ENCODE measurements at regions not wholly inside any gene's neighbourhood (a gene's known extent, or its start where the extent isn't known, plus 50 kb on each side); places are given as distances from the start of the nearest gene placed in this dataset.
A peak's percentile ranks its signal among the peaks of the same experiment; 100 is the strongest.

GRCh38 chr2:23241611-23242245 is 143.3 kb upstream of the KLHL29 start:
- dilution Hi-C loops (cut with HindIII; ENCODE audit: low sequenced_read_pairs, unreplicated experiment) = no loop called here
- no peak overlapping the region for H2BK20ac ChIP-seq (ENCODE audit: low read depth, low read length)
- BruUV-seq (replicated peaks) = no TSS peak
- H3K4me2 ChIP-seq (ENCODE audit: low read depth, low read length) = no peak overlapping the region
- in situ Hi-C loops (cut with MboI; ENCODE audit: low sequenced_read_pairs) = no loop called here
- peak overlapping the region; percentile 57 for H2AK9ac ChIP-seq (replicated peaks; ENCODE audit: low read depth, low read length, poor library complexity)
- no peak overlapping the region for H3K23ac ChIP-seq (ENCODE audit: low read depth, low read length)
- H3K4ac ChIP-seq (ENCODE audit: low read depth, low read length) = no peak overlapping the region
- no peak overlapping the region for H3K9ac ChIP-seq (ENCODE audit: low read depth, low read length)
- DNase-seq = no peak
- H2BK5ac ChIP-seq (ENCODE audit: low read depth, low read length, poor library complexity, severe bottlenecking) = no peak overlapping the region
- H3K14ac ChIP-seq (replicated peaks; ENCODE audit: low read depth, low read length) = no peak overlapping the region
- H3K18ac ChIP-seq (ENCODE audit: low read depth, low read length) = no peak overlapping the region
- no peaks in the 10 kb centered on the region for H4K20me1 ChIP-seq (ENCODE audit: insufficient read depth, low read length)
- H3K4me1 ChIP-seq (ENCODE audit: control insufficient read depth, insufficient read depth, low read length) = no peaks in the 10 kb centered on the region
- H2BK15ac ChIP-seq (ENCODE audit: low read depth, low read length) = no peak overlapping the region
- H3K9me3 ChIP-seq (ENCODE audit: control insufficient read depth, insufficient read depth, low read length) = no peaks in the 10 kb centered on the region
- ATAC-seq (ENCODE audit: low read depth) = no peak
- no peaks in the 10 kb centered on the region for H3K79me1 ChIP-seq (ENCODE audit: low read depth in 1 of 2, low read length in 2 of 2)
- H4K8ac ChIP-seq (ENCODE audit: low read depth in 2 of 2, low read length in 2 of 2) = no peak overlapping the region
- H3K27ac ChIP-seq (ENCODE audit: insufficient read depth, low read length) = no peak overlapping the region
- no peak overlapping the region for H3K4me3 ChIP-seq (ENCODE audit: insufficient read depth, low read depth, low read length)
- no peak overlapping the region for H2BK120ac ChIP-seq (ENCODE audit: low read depth, low read length)
- H3K36me3 ChIP-seq (ENCODE audit: control insufficient read depth, insufficient read depth, low read length) = no peaks in the 10 kb centered on the region
- H3K27me3 ChIP-seq (ENCODE audit: control insufficient read depth, insufficient read depth, low read length) = no peaks in the 10 kb centered on the region; the same call in 1 of the 2 replicates
- no peak overlapping the region for H3K56ac ChIP-seq (ENCODE audit: extremely low read depth, insufficient read depth, low read length)
- no peak overlapping the region for H4K91ac ChIP-seq (ENCODE audit: insufficient read depth, low read depth, low read length)
- POLR2A ChIA-PET (ENCODE audit: unreplicated experiment) = no interaction called here
- intact Hi-C loops (cut with micrococcal nuclease) = no loop called here
- H3K9me1 ChIP-seq (ENCODE audit: insufficient read depth, low read length) = no peaks in the 10 kb centered on the region
- H2AFZ ChIP-seq (replicated peaks; ENCODE audit: low read length, poor library complexity) = peak overlapping the region; percentile 46
- no peak overlapping the region for H2AK5ac ChIP-seq (ENCODE audit: low read depth, low read length)
- WGBS, 2 experiments (ENCODE audit: extremely low coverage in 2 of 2, insufficient read length in 1 of 2) = 93% methylated on average over 2 of the region's 12 CpGs; no CpG with 5 or more reads in 1 of the 2 experiments
- no peak for TF ChIP-seq POLR2A (IDR thresholded peaks at IDR 0.05; ENCODE audit: low read depth, low read length)
- no peak for TF ChIP-seq NFE2L2 (IDR thresholded peaks at IDR 0.05; ENCODE audit: low read depth, low read length)
- no peak for TF ChIP-seq RFX5 (IDR thresholded peaks at IDR 0.05; ENCODE audit: low read depth, low read length)
- no peak for TF ChIP-seq CEBPB (IDR thresholded peaks at IDR 0.05; ENCODE audit: low read depth, low read length)
- TF ChIP-seq CHD1 (IDR thresholded peaks at IDR 0.05; ENCODE audit: low read depth, low read length) = no peak
- no peak for TF ChIP-seq USF2 (IDR thresholded peaks at IDR 0.05; ENCODE audit: low read depth, low read length)
- no peak for TF ChIP-seq BHLHE40 (IDR thresholded peaks at IDR 0.05; ENCODE audit: low read depth, low read length)
- TF ChIP-seq MAZ (IDR thresholded peaks at IDR 0.05; ENCODE audit: borderline replicate concordance, low read depth, low read length) = no peak
- no peak for TF ChIP-seq SMC3 (IDR thresholded peaks at IDR 0.05; ENCODE audit: low read depth, low read length)
- no peak for TF ChIP-seq MAFK (IDR thresholded peaks at IDR 0.05; ENCODE audit: low read depth, low read length)
- no peak for TF ChIP-seq RAD21 (IDR thresholded peaks at IDR 0.05; ENCODE audit: low read length)
- TF ChIP-seq RCOR1 (IDR thresholded peaks at IDR 0.05; ENCODE audit: insufficient replicate concordance, low read length) = no peak
- TF ChIP-seq FOS (IDR thresholded peaks at IDR 0.05; ENCODE audit: low read depth, low read length) = no peak
- no peak for TF ChIP-seq MXI1 (IDR thresholded peaks at IDR 0.05; ENCODE audit: borderline replicate concordance, low read depth, low read length)
- TF ChIP-seq ELK1 (IDR thresholded peaks at IDR 0.05; ENCODE audit: borderline replicate concordance, low read depth, low read length) = no peak
- no peak for TF ChIP-seq CTCF (conservative IDR thresholded peaks at IDR 0.05; ENCODE audit: low read depth, low read length)
- H4K5ac ChIP-seq (ENCODE audit: low read depth, low read length) = no peak overlapping the region
- CTCF ChIA-PET = no interaction called here

All from IMR-90 (cell line).